Stimulated activated CD4-positive, alpha-beta T cell treated with anti-CD3 and anti-CD28 coated beads, Interleukin-2, amount 100 ng/mL, for 24 hours (primary cell): ENCODE measurements at regions not wholly inside any gene's neighbourhood (a gene's known extent, or its start where the extent isn't known, plus 50 kb on each side); places are given as distances from the start of the nearest gene placed in this dataset.
"Not testable (repeated sequence)": the region's sequence is repeated elsewhere in the genome, so short reads cannot be mapped to it uniquely, and the experiment has no call there.

ENCODE experiments used
- DNase-seq, 2 donors: peaks; one replicate each; pipeline ENCODE4 v3.0.0-alpha.2; 2020

GRCh38 chr18:49692906-49693716 lies 120.2 kb downstream of the ACAA2 start:
- DNase-seq = no peak

GRCh38 chr18:49691177-49691608 lies 122.1 kb downstream of the ACAA2 start:
- no peak for DNase-seq

GRCh38 chr18:49690312-49690711 lies 123.0 kb downstream of the ACAA2 start:
- DNase-seq = no peak

GRCh38 chr18:49685231-49685942 lies 123.5 kb downstream of the LIPG start:
- DNase-seq = no peak

GRCh38 chr18:49682803-49683190 lies 120.9 kb downstream of the LIPG start:
- not testable (repeated sequence) for DNase-seq

GRCh38 chr18:49682173-49682802 lies 120.4 kb downstream of the LIPG start:
- DNase-seq = no peak

- no peak for DNase-seq
These were observed 119.5 kb downstream of the LIPG start for GRCh38 chr18:49681387-49681786.

- DNase-seq = no peak
These were observed 116.6 kb downstream of the LIPG start for GRCh38 chr18:49678440-49678839.

GRCh38 chr18:49677762-49678413 lies 116.0 kb downstream of the LIPG start:
- DNase-seq = no peak

- no peak for DNase-seq
These were observed 115.2 kb downstream of the LIPG start for GRCh38 chr18:49677081-49677480.

GRCh38 chr18:49673281-49673680 lies 111.4 kb downstream of the LIPG start:
- DNase-seq = no peak

GRCh38 chr18:49672853-49673252 lies 111.0 kb downstream of the LIPG start:
- no peak for DNase-seq

- no peak for DNase-seq
These were observed 107.5 kb downstream of the LIPG start for GRCh38 chr18:49669403-49669802.

GRCh38 chr18:49668574-49669275 lies 106.9 kb downstream of the LIPG start:
- DNase-seq = no peak

- no peak for DNase-seq
These were observed 105.6 kb downstream of the LIPG start for GRCh38 chr18:49667462-49667861.

GRCh38 chr18:49666045-49666775 lies 104.4 kb downstream of the LIPG start:
- no peak for DNase-seq

GRCh38 chr18:49663899-49664890 lies 102.3 kb downstream of the LIPG start:
- no peak for DNase-seq

GRCh38 chr18:49662506-49662905 lies 100.6 kb downstream of the LIPG start:
- no peak for DNase-seq

- DNase-seq = no peak
These were observed 97.1 kb downstream of the LIPG start for GRCh38 chr18:49658823-49659404.

GRCh38 chr18:49656073-49656692 lies 94.3 kb downstream of the LIPG start:
- no peak for DNase-seq
